ENCODE measurements at regions not wholly inside any gene's neighbourhood (a gene's known extent, or its start where the extent isn't known, plus 50 kb on each side); places are given as distances from the start of the nearest gene placed in this dataset.

GRCh38 chr6:48041894-48042293 is 69.1 kb downstream of the PTCHD4 start (continued):
- TF ChIP-seq CREM (IDR thresholded peaks at IDR 0.05) (peak; percentile 30; the same call in 1 of the 2 replicates), CREM (CRISPR knock-in tag; IDR thresholded peaks at IDR 0.05) (no peak), GATA4 (IDR thresholded peaks at IDR 0.05; ENCODE audit: borderline replicate concordance, low read depth) (no peak), MXD3 (CRISPR knock-in tag; IDR thresholded peaks at IDR 0.05) (no peak), TBX3 (IDR thresholded peaks at IDR 0.05; ENCODE audit: borderline replicate concordance) (no peak), ZBTB20 (CRISPR knock-in tag; IDR thresholded peaks at IDR 0.05; ENCODE audit: borderline replicate concordance, low read depth) (no peak), ETV5 (CRISPR knock-in tag; IDR thresholded peaks at IDR 0.05; ENCODE audit: borderline replicate concordance) (peak; percentile 19; the same call in 1 of the 2 replicates), AGO1 (IDR thresholded peaks at IDR 0.05; ENCODE audit: low read depth, low read length, poor library complexity, severe bottlenecking) (no peak), ZNF552 (CRISPR knock-in tag; IDR thresholded peaks at IDR 0.05; ENCODE audit: borderline replicate concordance) (no peak), MIXL1 (CRISPR knock-in tag; IDR thresholded peaks at IDR 0.05) (peak; percentile 83), SOX6 (IDR thresholded peaks at IDR 0.05) (no peak), SOX6 (CRISPR knock-in tag; IDR thresholded peaks at IDR 0.05) (peak; percentile 74; the same call in 1 of the 2 replicates), ZNF136 (CRISPR knock-in tag; IDR thresholded peaks at IDR 0.05; ENCODE audit: low read depth) (no peak), HHEX (CRISPR knock-in tag; IDR thresholded peaks at IDR 0.05) (no peak), RFXANK (CRISPR knock-in tag; IDR thresholded peaks at IDR 0.05) (no peak), ZMYM4 (CRISPR knock-in tag; IDR thresholded peaks at IDR 0.05) (0 out of 2 replicates have a peak, but pooled peaks have one; percentile 12), ZNF232 (CRISPR knock-in tag; IDR thresholded peaks at IDR 0.05; ENCODE audit: borderline replicate concordance) (no peak), ISL2 (CRISPR knock-in tag; IDR thresholded peaks at IDR 0.05) (peak; percentile 21; the same call in 1 of the 2 replicates)
- TF ChIP-seq, protein P1, sequence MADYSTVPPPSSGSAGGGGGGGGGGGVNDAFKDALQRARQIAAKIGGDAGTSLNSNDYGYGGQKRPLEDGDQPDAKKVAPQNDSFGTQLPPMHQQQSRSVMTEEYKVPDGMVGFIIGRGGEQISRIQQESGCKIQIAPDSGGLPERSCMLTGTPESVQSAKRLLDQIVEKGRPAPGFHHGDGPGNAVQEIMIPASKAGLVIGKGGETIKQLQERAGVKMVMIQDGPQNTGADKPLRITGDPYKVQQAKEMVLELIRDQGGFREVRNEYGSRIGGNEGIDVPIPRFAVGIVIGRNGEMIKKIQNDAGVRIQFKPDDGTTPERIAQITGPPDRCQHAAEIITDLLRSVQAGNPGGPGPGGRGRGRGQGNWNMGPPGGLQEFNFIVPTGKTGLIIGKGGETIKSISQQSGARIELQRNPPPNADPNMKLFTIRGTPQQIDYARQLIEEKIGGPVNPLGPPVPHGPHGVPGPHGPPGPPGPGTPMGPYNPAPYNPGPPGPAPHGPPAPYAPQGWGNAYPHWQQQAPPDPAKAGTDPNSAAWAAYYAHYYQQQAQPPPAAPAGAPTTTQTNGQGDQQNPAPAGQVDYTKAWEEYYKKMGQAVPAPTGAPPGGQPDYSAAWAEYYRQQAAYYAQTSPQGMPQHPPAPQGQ (CRISPR knock-in tag; IDR thresholded peaks at IDR 0.05; ENCODE audit: borderline replicate concordance), result no peak
- TF ChIP-seq, protein P2, sequence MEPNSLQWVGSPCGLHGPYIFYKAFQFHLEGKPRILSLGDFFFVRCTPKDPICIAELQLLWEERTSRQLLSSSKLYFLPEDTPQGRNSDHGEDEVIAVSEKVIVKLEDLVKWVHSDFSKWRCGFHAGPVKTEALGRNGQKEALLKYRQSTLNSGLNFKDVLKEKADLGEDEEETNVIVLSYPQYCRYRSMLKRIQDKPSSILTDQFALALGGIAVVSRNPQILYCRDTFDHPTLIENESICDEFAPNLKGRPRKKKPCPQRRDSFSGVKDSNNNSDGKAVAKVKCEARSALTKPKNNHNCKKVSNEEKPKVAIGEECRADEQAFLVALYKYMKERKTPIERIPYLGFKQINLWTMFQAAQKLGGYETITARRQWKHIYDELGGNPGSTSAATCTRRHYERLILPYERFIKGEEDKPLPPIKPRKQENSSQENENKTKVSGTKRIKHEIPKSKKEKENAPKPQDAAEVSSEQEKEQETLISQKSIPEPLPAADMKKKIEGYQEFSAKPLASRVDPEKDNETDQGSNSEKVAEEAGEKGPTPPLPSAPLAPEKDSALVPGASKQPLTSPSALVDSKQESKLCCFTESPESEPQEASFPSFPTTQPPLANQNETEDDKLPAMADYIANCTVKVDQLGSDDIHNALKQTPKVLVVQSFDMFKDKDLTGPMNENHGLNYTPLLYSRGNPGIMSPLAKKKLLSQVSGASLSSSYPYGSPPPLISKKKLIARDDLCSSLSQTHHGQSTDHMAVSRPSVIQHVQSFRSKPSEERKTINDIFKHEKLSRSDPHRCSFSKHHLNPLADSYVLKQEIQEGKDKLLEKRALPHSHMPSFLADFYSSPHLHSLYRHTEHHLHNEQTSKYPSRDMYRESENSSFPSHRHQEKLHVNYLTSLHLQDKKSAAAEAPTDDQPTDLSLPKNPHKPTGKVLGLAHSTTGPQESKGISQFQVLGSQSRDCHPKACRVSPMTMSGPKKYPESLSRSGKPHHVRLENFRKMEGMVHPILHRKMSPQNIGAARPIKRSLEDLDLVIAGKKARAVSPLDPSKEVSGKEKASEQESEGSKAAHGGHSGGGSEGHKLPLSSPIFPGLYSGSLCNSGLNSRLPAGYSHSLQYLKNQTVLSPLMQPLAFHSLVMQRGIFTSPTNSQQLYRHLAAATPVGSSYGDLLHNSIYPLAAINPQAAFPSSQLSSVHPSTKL (CRISPR knock-in tag; IDR thresholded peaks at IDR 0.05), result peak; percentile 63
- TF ChIP-seq, protein P3, sequence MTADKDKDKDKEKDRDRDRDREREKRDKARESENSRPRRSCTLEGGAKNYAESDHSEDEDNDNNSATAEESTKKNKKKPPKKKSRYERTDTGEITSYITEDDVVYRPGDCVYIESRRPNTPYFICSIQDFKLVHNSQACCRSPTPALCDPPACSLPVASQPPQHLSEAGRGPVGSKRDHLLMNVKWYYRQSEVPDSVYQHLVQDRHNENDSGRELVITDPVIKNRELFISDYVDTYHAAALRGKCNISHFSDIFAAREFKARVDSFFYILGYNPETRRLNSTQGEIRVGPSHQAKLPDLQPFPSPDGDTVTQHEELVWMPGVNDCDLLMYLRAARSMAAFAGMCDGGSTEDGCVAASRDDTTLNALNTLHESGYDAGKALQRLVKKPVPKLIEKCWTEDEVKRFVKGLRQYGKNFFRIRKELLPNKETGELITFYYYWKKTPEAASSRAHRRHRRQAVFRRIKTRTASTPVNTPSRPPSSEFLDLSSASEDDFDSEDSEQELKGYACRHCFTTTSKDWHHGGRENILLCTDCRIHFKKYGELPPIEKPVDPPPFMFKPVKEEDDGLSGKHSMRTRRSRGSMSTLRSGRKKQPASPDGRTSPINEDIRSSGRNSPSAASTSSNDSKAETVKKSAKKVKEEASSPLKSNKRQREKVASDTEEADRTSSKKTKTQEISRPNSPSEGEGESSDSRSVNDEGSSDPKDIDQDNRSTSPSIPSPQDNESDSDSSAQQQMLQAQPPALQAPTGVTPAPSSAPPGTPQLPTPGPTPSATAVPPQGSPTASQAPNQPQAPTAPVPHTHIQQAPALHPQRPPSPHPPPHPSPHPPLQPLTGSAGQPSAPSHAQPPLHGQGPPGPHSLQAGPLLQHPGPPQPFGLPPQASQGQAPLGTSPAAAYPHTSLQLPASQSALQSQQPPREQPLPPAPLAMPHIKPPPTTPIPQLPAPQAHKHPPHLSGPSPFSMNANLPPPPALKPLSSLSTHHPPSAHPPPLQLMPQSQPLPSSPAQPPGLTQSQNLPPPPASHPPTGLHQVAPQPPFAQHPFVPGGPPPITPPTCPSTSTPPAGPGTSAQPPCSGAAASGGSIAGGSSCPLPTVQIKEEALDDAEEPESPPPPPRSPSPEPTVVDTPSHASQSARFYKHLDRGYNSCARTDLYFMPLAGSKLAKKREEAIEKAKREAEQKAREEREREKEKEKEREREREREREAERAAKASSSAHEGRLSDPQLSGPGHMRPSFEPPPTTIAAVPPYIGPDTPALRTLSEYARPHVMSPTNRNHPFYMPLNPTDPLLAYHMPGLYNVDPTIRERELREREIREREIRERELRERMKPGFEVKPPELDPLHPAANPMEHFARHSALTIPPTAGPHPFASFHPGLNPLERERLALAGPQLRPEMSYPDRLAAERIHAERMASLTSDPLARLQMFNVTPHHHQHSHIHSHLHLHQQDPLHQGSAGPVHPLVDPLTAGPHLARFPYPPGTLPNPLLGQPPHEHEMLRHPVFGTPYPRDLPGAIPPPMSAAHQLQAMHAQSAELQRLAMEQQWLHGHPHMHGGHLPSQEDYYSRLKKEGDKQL (CRISPR knock-in tag; IDR thresholded peaks at IDR 0.05; ENCODE audit: low read depth), result no peak
